ENCODE measurements at regions not wholly inside any gene's neighbourhood (a gene's known extent, or its start where the extent isn't known, plus 50 kb on each side); places are given as distances from the start of the nearest gene placed in this dataset.

DNA sequence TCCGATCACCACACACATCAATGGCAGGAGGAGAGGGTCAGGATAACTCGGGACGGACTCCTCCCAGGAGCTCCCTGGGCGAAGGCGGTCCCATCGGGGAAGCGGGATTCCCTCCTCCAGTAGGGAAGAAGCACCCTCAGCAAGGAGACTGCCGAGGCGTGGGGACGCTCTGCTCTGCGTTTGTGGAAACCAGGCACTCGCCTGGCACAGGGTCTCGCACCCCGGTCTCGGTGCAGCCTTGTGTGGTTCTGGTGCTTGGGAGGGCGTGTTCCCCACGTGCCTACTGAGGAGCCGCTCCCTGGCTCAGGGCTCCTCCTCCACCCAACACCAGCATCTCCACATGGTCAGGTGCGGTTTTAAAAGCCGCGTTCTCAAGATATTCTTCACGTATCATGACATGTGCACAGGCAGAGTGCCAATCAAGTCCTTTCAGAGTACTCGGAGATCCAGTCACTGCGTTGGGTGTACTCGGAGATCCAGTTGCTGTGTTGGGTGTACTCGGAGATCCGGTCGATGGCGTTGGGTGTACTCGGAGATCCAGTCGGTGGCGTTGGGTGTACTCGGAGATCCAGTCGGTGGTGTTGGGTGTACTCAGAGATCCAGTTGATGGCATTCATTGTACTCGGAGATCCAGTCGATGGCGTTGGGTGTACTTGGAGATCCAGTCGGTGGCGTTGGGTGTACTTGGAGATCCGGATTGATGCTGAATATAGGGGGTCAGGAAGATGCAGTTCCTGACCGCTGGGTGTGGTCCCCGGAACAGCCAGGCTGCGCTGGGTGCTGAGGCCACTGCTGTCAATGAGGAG lies 117.5 kb downstream of the RTP5 start:
- Histone ChIP-seq H3K4me3 (ENCODE audit: low read depth, low read length) (no peak overlapping the region), H3K27me3 (replicated peaks; ENCODE audit: control insufficient read depth, insufficient read depth, low read length) (no peaks in the 10 kb centered on the region), H3K4me1 (no peaks in the 10 kb centered on the region), H3K36me3 (ENCODE audit: control insufficient read depth, insufficient read depth, low read length) (no peaks in the 10 kb centered on the region), H3K9me3 (no peaks in the 10 kb centered on the region)
- H3K4me1 Mint-ChIP-seq (ENCODE audit: low read depth, unreplicated experiment) = no peaks in the 10 kb centered on the region
- H3K27me3 Mint-ChIP-seq (ENCODE audit: insufficient read depth, unreplicated experiment) = peaks cover 5% of the 10 kb centered on the region
- intact Hi-C loops (cut with micrococcal nuclease; ENCODE audit: unreplicated experiment) = no loop called here
- H3K36me3 Mint-ChIP-seq (ENCODE audit: insufficient read depth, unreplicated experiment) = no peaks in the 10 kb centered on the region
- ChIA-PET POLR2A (no interaction called here), CTCF (no interaction called here)
- no TSS peak for BruUV-seq (replicated peaks)
- no peaks in the 10 kb centered on the region for H3K9me3 Mint-ChIP-seq (ENCODE audit: unreplicated experiment)
- no peak overlapping the region for H3K27ac Mint-ChIP-seq (ENCODE audit: unreplicated experiment)
- no peak for DNase-seq
- TF ChIP-seq, protein P1, sequence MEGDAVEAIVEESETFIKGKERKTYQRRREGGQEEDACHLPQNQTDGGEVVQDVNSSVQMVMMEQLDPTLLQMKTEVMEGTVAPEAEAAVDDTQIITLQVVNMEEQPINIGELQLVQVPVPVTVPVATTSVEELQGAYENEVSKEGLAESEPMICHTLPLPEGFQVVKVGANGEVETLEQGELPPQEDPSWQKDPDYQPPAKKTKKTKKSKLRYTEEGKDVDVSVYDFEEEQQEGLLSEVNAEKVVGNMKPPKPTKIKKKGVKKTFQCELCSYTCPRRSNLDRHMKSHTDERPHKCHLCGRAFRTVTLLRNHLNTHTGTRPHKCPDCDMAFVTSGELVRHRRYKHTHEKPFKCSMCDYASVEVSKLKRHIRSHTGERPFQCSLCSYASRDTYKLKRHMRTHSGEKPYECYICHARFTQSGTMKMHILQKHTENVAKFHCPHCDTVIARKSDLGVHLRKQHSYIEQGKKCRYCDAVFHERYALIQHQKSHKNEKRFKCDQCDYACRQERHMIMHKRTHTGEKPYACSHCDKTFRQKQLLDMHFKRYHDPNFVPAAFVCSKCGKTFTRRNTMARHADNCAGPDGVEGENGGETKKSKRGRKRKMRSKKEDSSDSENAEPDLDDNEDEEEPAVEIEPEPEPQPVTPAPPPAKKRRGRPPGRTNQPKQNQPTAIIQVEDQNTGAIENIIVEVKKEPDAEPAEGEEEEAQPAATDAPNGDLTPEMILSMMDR (IDR thresholded peaks at IDR 0.05; ENCODE audit: insufficient read depth in 1 of 2, low read depth in 1 of 2, low read length in 1 of 2, severe bottlenecking in 1 of 2, unreplicated experiment in 1 of 2) = no peak
- no peak overlapping the region for H3K4me3 Mint-ChIP-seq (ENCODE audit: unreplicated experiment)

GRCh38 chr2:241987726-241988125 lies 118.2 kb downstream of the RTP5 start:
- Histone ChIP-seq H3K4me1 (no peaks in the 10 kb centered on the region), H3K9me3 (no peaks in the 10 kb centered on the region), H3K27me3 (replicated peaks; ENCODE audit: control insufficient read depth, insufficient read depth, low read length) (no peaks in the 10 kb centered on the region), H3K4me3 (ENCODE audit: low read depth, low read length) (no peak overlapping the region), H3K36me3 (ENCODE audit: control insufficient read depth, insufficient read depth, low read length) (no peaks in the 10 kb centered on the region)
- H3K27ac Mint-ChIP-seq (ENCODE audit: unreplicated experiment) = no peak overlapping the region
- TF ChIP-seq, protein P1 (IDR thresholded peaks at IDR 0.05; ENCODE audit: insufficient read depth in 1 of 2, low read depth in 1 of 2, low read length in 1 of 2, severe bottlenecking in 1 of 2, unreplicated experiment in 1 of 2) = no peak
- ChIA-PET CTCF (no interaction called here), POLR2A (no interaction called here)
- intact Hi-C loops (cut with micrococcal nuclease; ENCODE audit: unreplicated experiment) = no loop called here
- H3K36me3 Mint-ChIP-seq (ENCODE audit: insufficient read depth, unreplicated experiment) = no peaks in the 10 kb centered on the region
- BruUV-seq (replicated peaks) = no TSS peak
- H3K27me3 Mint-ChIP-seq (ENCODE audit: insufficient read depth, unreplicated experiment) = peaks cover 5% of the 10 kb centered on the region
- no peaks in the 10 kb centered on the region for H3K4me1 Mint-ChIP-seq (ENCODE audit: low read depth, unreplicated experiment)
- no peak for DNase-seq
- no peaks in the 10 kb centered on the region for H3K9me3 Mint-ChIP-seq (ENCODE audit: unreplicated experiment)
- no peak overlapping the region for H3K4me3 Mint-ChIP-seq (ENCODE audit: unreplicated experiment)

DNA sequence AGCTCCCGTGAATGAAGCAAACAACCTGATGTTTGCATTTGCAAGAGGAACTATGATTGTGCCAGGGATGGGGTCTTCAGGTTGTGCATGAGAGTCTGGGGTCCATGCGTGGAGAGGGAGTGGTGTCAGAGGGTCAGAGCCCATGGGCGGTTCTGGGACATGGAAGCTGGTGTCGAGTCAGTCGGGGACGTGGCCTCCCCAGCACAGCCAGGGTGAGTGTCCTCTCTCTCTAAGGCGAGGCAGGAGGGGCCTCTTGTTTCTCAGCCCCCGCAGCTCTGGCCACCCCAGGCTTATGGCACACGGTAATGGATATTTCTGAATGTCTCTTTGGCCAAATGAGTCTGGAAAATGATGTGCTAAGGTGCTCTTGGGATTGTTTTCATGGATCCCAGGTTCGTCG lies 118.6 kb downstream of the RTP5 start:
- Histone ChIP-seq H3K4me3 (ENCODE audit: low read depth, low read length) (no peak overlapping the region), H3K27me3 (replicated peaks; ENCODE audit: control insufficient read depth, insufficient read depth, low read length) (no peaks in the 10 kb centered on the region), H3K9me3 (no peaks in the 10 kb centered on the region), H3K36me3 (ENCODE audit: control insufficient read depth, insufficient read depth, low read length) (no peaks in the 10 kb centered on the region), H3K4me1 (no peaks in the 10 kb centered on the region)
- peaks cover 5% of the 10 kb centered on the region for H3K27me3 Mint-ChIP-seq (ENCODE audit: insufficient read depth, unreplicated experiment)
- TF ChIP-seq, protein P1 (IDR thresholded peaks at IDR 0.05; ENCODE audit: insufficient read depth in 1 of 2, low read depth in 1 of 2, low read length in 1 of 2, severe bottlenecking in 1 of 2, unreplicated experiment in 1 of 2) = no peak
- no TSS peak for BruUV-seq (replicated peaks)
- H3K9me3 Mint-ChIP-seq (ENCODE audit: unreplicated experiment) = no peaks in the 10 kb centered on the region
- H3K4me1 Mint-ChIP-seq (ENCODE audit: low read depth, unreplicated experiment) = no peaks in the 10 kb centered on the region
- no peaks in the 10 kb centered on the region for H3K36me3 Mint-ChIP-seq (ENCODE audit: insufficient read depth, unreplicated experiment)
- H3K4me3 Mint-ChIP-seq (ENCODE audit: unreplicated experiment) = no peak overlapping the region
- DNase-seq = no peak
- H3K27ac Mint-ChIP-seq (ENCODE audit: unreplicated experiment) = no peak overlapping the region
- ChIA-PET POLR2A (no interaction called here), CTCF (no interaction called here)
- intact Hi-C loops (cut with micrococcal nuclease; ENCODE audit: unreplicated experiment) = no loop called here
